ENCODE measurements at regions not wholly inside any gene's neighbourhood (a gene's known extent, or its start where the extent isn't known, plus 50 kb on each side); places are given as distances from the start of the nearest gene placed in this dataset.

GRCh38 chr4:135840781-135841180 lies 1639.2 kb upstream of the PABPC4L start:
- Histone ChIP-seq H2AFZ (replicated peaks; ENCODE audit: low read length, poor library complexity) (no peak overlapping the region), H4K20me1 (ENCODE audit: insufficient read depth, low read length) (no peaks in the 10 kb centered on the region), H3K9me1 (ENCODE audit: insufficient read depth, low read length) (no peaks in the 10 kb centered on the region), H4K5ac (ENCODE audit: low read depth, low read length) (no peak overlapping the region), H4K91ac (ENCODE audit: insufficient read depth, low read depth, low read length) (no peak overlapping the region), H2BK15ac (ENCODE audit: low read depth, low read length) (no peak overlapping the region), H3K14ac (replicated peaks; ENCODE audit: low read depth, low read length) (no peak overlapping the region), H2BK20ac (ENCODE audit: low read depth, low read length) (no peak overlapping the region), H3K79me1 (ENCODE audit: low read depth in 1 of 2, low read length in 2 of 2) (no peaks in the 10 kb centered on the region), H2BK120ac (ENCODE audit: low read depth, low read length) (no peak overlapping the region), H3K4me2 (ENCODE audit: low read depth, low read length) (no peak overlapping the region), H3K27ac (ENCODE audit: insufficient read depth, low read length) (no peak overlapping the region), H2BK5ac (ENCODE audit: low read depth, low read length, poor library complexity, severe bottlenecking) (no peak overlapping the region), H3K36me3 (ENCODE audit: control insufficient read depth, insufficient read depth, low read length) (no peaks in the 10 kb centered on the region), H3K9me3 (ENCODE audit: control insufficient read depth, insufficient read depth, low read length) (no peaks in the 10 kb centered on the region; the same call in 1 of the 2 replicates), H3K4me1 (ENCODE audit: control insufficient read depth, insufficient read depth, low read length) (no peaks in the 10 kb centered on the region), H3K4ac (ENCODE audit: low read depth, low read length) (no peak overlapping the region), H3K56ac (ENCODE audit: extremely low read depth, insufficient read depth, low read length) (no peak overlapping the region), H2AK9ac (replicated peaks; ENCODE audit: low read depth, low read length, poor library complexity) (no peak overlapping the region), H3K18ac (ENCODE audit: low read depth, low read length) (no peak overlapping the region), H3K4me3 (ENCODE audit: insufficient read depth, low read depth, low read length) (no peak overlapping the region), H2AK5ac (ENCODE audit: low read depth, low read length) (no peak overlapping the region), H3K23ac (ENCODE audit: low read depth, low read length) (no peak overlapping the region), H4K8ac (ENCODE audit: low read depth in 2 of 2, low read length in 2 of 2) (no peak overlapping the region), H3K9ac (ENCODE audit: low read depth, low read length) (no peak overlapping the region), H3K27me3 (ENCODE audit: control insufficient read depth, insufficient read depth, low read length) (no peaks in the 10 kb centered on the region)
- DNase-seq: no peak
- no peak for ATAC-seq (ENCODE audit: low read depth)
- in situ Hi-C loops (cut with MboI; ENCODE audit: low sequenced_read_pairs) (no loop called here), intact Hi-C loops (cut with micrococcal nuclease) (no loop called here), dilution Hi-C loops (cut with HindIII; ENCODE audit: low sequenced_read_pairs, unreplicated experiment) (no loop called here)
- TF ChIP-seq FOS (IDR thresholded peaks at IDR 0.05; ENCODE audit: low read depth, low read length) (no peak), RAD21 (IDR thresholded peaks at IDR 0.05; ENCODE audit: low read length) (no peak), MAFK (IDR thresholded peaks at IDR 0.05; ENCODE audit: low read depth, low read length) (no peak), CHD1 (IDR thresholded peaks at IDR 0.05; ENCODE audit: low read depth, low read length) (no peak), RFX5 (IDR thresholded peaks at IDR 0.05; ENCODE audit: low read depth, low read length) (no peak), ELK1 (IDR thresholded peaks at IDR 0.05; ENCODE audit: borderline replicate concordance, low read depth, low read length) (no peak), CEBPB (IDR thresholded peaks at IDR 0.05; ENCODE audit: low read depth, low read length) (no peak), MXI1 (IDR thresholded peaks at IDR 0.05; ENCODE audit: borderline replicate concordance, low read depth, low read length) (no peak), BHLHE40 (IDR thresholded peaks at IDR 0.05; ENCODE audit: low read depth, low read length) (no peak), CTCF (conservative IDR thresholded peaks at IDR 0.05; ENCODE audit: low read depth, low read length) (no peak)
- ChIA-PET POLR2A (ENCODE audit: unreplicated experiment) (no interaction called here), CTCF (no interaction called here)
- no CpG with 5 or more reads among the region's 2 CpGs for WGBS, 2 experiments (ENCODE audit: extremely low coverage in 2 of 2, insufficient read length in 1 of 2)
- no TSS peak for BruUV-seq (replicated peaks)

Measured in IMR-90 (cell line).